Retinal pigment epithelial cell (primary cell): ENCODE measurements at regions not wholly inside any gene's neighbourhood (a gene's known extent, or its start where the extent isn't known, plus 50 kb on each side); places are given as distances from the start of the nearest gene placed in this dataset.
A peak's percentile ranks its signal among the peaks of the same experiment; 100 is the strongest.

Experiments
- DNase-seq: peaks from one replicate; pipeline ENCODE4 v3.0.0-alpha.2; 2010; ENCODE audit warnings: low read depth
- H3K4me3 ChIP-seq: 2 replicates; pipeline ENCODE4 v1.5.1; 2011; ENCODE audit warnings: mild to moderate bottlenecking, low read length, control low read depth, moderate library complexity
- CTCF ChIP-seq: conservative IDR thresholded peaks from 2 replicates; pipeline ENCODE4 v1.5.1; 2011; ENCODE audit warnings: low read depth, low read length, control low read depth, inconsistent platforms

DNA sequence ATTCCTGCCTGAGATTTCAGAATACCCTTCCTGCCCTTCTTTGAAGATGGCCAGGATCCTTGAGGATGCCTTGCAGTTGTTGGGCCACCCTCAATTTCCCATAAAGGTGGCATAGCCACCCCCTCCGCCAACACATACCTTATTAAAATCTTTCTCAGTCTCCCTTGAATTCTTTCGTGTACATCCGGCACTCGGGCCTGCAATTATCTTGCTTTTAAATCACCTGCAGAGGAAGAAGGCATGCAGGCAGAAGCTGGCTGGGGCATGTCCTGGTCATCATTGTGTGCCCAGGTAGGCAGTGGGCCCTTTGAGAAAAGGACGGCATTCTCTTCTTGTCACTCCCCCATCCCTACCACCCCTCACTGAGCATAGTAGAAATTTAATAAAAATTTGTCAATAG lies 189.5 kb upstream of the LYZL1 start:
- no peak for TF ChIP-seq CTCF
- DNase-seq = no peak
- H3K4me3 ChIP-seq = no peak overlapping the region

DNA sequence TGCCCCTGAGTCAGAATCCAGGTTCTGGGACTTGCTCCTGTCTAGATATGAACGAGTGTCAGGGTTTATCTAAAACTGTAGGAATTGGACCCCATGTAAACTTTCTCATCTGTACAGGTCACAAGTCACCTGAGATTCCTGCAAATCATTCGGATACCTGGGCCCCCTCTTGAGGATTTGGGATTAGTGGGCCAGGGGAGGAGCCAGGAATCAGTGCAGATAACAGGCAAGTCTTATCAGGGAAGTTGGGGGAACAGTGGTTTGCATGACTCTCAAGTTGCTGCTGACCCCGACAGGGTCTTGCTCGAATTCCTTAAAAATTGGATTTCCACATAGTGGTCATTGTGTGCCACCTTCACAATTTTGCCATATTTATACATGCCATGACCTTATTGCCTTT lies 188.4 kb upstream of the LYZL1 start:
- DNase-seq = no peak

GRCh38 chr10:29102233-29102632 lies 186.6 kb upstream of the LYZL1 start:
- no peak for DNase-seq
- H3K4me3 ChIP-seq = no peak overlapping the region
- no peak for TF ChIP-seq CTCF

More for the DNA sequence above, 188.4 kb upstream of the LYZL1 start:
- no peak for TF ChIP-seq CTCF
- H3K4me3 ChIP-seq = no peak overlapping the region

GRCh38 chr10:29102636-29103035 lies 186.2 kb upstream of the LYZL1 start:
- H3K4me3 ChIP-seq = no peak overlapping the region

GRCh38 chr10:29104661-29105399 lies 184.0 kb upstream of the LYZL1 start:
- H3K4me3 ChIP-seq = no peak overlapping the region
- TF ChIP-seq CTCF = no peak
- no peak for DNase-seq

More at GRCh38 chr10:29102636-29103035, 186.2 kb upstream of the LYZL1 start:
- DNase-seq = no peak
- TF ChIP-seq CTCF = no peak

DNA sequence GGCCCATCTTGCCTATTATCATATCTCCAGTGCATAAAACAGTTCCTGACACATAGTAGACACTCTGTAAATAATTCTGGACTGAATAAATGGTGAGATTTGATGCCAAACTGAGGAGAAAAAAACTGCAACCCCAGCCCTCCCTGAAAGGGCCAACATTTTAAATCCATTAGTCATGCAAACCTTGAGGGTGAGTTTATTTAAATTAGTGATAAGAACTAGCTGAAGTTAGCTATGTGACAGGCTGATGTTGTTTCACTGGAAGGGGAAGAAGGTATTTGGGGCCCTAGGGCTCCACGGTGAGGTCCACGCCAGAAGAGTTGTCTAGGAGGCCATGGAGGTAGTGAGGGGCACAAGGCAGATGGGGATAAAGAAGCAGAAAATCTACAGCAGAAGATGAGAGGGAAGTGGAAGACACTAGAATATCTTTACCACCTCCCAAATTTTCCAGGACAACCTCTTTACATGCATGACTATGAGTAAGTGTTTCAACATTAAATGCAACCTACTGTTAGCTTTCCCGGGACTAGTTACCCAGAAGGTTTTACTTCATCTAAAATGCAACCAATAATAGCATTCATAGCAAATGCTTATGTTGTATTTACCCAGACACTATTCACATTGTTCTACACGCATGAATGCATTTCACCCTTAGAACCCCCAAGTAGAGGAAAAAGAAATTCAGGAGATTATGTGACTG lies 183.2 kb upstream of the LYZL1 start:
- H3K4me3 ChIP-seq = no peak overlapping the region
- no peak for TF ChIP-seq CTCF
- DNase-seq = peak; percentile 58

- DNase-seq = no peak
Measured at GRCh38 chr10:29106287-29106686, 182.6 kb upstream of the LYZL1 start.

More at GRCh38 chr10:29106287-29106686, 182.6 kb upstream of the LYZL1 start:
- H3K4me3 ChIP-seq = no peak overlapping the region
- TF ChIP-seq CTCF = no peak
